GM12892 (cell line): ENCODE measurements at regions not wholly inside any gene's neighbourhood (a gene's known extent, or its start where the extent isn't known, plus 50 kb on each side); places are given as distances from the start of the nearest gene placed in this dataset.
"Not testable (repeated sequence)": the region's sequence is repeated elsewhere in the genome, so short reads cannot be mapped to it uniquely, and the experiment has no call there.

Experiments
- POLR2A ChIP-seq: IDR thresholded peaks from 2 replicates; pipeline ENCODE4 v1.6.1; 2011; ENCODE audit warnings: low read depth, low read length, control low read depth
- POLR2AphosphoS5 ChIP-seq: IDR thresholded peaks from 2 replicates; pipeline ENCODE4 v1.6.1; 2011; ENCODE audit warnings: low read depth, low read length, control low read depth

- TF ChIP-seq POLR2A, POLR2AphosphoS5: not testable (repeated sequence)
Measured at GRCh38 chr6:51202653-51203052, 384.0 kb downstream of the TFAP2B start.
